Glutamatergic neuron (in vitro differentiated cells): ENCODE measurements at regions not wholly inside any gene's neighbourhood (a gene's known extent, or its start where the extent isn't known, plus 50 kb on each side); places are given as distances from the start of the nearest gene placed in this dataset.

Experiments used
- DNase-seq: peaks from one replicate; pipeline ENCODE4 v3.0.0; 2022
- H3K27ac Mint-ChIP-seq: one replicate; pipeline ENCODE4 v1.8.0; 2020; ENCODE audit warnings: mild to moderate bottlenecking, mixed read lengths, inconsistent platforms; ENCODE audit not compliant: unreplicated experiment
- H3K27me3 Mint-ChIP-seq: one replicate; pipeline ENCODE4 v1.8.0; 2020; ENCODE audit warnings: mild to moderate bottlenecking, moderate library complexity, mixed read lengths, inconsistent platforms; ENCODE audit not compliant: unreplicated experiment
- H3K36me3 Mint-ChIP-seq: one replicate; pipeline ENCODE4 v1.8.0; 2020; ENCODE audit warnings: mild to moderate bottlenecking, mixed read lengths, inconsistent platforms; ENCODE audit not compliant: unreplicated experiment
- H3K4me1 Mint-ChIP-seq: one replicate; pipeline ENCODE4 v1.8.0; 2020; ENCODE audit warnings: mild to moderate bottlenecking, low read depth, mixed read lengths, inconsistent platforms; ENCODE audit not compliant: unreplicated experiment
- H3K4me3 Mint-ChIP-seq: one replicate; pipeline ENCODE4 v1.8.0; 2020; ENCODE audit warnings: mild to moderate bottlenecking, mixed read lengths, inconsistent platforms; ENCODE audit not compliant: unreplicated experiment
- H3K9me3 Mint-ChIP-seq: one replicate; pipeline ENCODE4 v1.8.0; 2020; ENCODE audit warnings: mild to moderate bottlenecking, moderate library complexity, mixed read lengths, inconsistent platforms; ENCODE audit not compliant: unreplicated experiment
- TF ChIP-seq, protein P1 (sequence below): fragments of 200-600 bp; sonication (generic); IDR thresholded peaks from one replicate; pipeline ENCODE4 v1.5.0; 2021; ENCODE audit not compliant: partially characterized antibody, unreplicated experiment

DNA sequence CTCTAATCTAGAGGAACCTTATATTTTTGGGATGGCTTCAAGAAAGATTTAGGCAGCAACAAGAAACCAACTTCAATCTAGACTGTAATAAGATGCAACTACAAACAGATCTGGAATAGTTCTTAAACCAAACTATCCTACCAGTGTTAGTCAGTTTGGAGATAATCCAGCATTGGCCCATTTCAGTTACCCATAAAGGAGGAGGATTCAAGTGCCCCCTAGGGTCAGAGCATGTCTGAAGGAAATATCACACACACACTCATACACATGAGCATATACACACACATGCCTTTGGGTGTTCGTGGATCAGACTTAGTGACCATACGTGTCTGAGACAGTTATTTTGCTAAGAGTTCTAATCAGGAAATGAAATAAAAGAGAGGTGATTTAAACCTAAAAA, 261.2 kb downstream of the ADAMTS20 start:
- TF ChIP-seq, protein P1, sequence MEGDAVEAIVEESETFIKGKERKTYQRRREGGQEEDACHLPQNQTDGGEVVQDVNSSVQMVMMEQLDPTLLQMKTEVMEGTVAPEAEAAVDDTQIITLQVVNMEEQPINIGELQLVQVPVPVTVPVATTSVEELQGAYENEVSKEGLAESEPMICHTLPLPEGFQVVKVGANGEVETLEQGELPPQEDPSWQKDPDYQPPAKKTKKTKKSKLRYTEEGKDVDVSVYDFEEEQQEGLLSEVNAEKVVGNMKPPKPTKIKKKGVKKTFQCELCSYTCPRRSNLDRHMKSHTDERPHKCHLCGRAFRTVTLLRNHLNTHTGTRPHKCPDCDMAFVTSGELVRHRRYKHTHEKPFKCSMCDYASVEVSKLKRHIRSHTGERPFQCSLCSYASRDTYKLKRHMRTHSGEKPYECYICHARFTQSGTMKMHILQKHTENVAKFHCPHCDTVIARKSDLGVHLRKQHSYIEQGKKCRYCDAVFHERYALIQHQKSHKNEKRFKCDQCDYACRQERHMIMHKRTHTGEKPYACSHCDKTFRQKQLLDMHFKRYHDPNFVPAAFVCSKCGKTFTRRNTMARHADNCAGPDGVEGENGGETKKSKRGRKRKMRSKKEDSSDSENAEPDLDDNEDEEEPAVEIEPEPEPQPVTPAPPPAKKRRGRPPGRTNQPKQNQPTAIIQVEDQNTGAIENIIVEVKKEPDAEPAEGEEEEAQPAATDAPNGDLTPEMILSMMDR, result no peak
- Mint-ChIP-seq H3K9me3 (no peaks in the 10 kb centered on the region), H3K36me3 (no peaks in the 10 kb centered on the region), H3K4me1 (no peaks in the 10 kb centered on the region), H3K4me3 (no peak overlapping the region), H3K27me3 (no peaks in the 10 kb centered on the region), H3K27ac (no peak overlapping the region)
- DNase-seq, result no peak

DNA sequence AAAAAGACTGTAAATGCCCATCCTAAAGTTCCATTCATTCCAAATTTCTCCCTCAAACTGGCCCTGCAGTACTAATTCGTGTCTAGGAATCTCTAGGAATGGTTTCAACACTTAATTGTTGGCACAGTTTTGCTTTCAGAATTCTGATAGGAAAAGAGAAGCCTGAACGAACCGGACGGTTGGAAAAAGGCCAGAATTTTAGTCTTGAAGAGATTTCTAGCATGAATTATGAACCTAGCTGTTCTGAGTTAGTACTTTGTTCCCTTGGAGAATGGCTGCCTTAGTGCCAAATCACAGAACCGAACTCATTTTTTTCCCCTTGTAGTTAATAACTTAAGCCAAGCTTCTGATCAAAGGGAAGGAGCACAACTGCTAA, 262.6 kb downstream of the ADAMTS20 start:
- H3K4me1 Mint-ChIP-seq, result no peaks in the 10 kb centered on the region

DNA sequence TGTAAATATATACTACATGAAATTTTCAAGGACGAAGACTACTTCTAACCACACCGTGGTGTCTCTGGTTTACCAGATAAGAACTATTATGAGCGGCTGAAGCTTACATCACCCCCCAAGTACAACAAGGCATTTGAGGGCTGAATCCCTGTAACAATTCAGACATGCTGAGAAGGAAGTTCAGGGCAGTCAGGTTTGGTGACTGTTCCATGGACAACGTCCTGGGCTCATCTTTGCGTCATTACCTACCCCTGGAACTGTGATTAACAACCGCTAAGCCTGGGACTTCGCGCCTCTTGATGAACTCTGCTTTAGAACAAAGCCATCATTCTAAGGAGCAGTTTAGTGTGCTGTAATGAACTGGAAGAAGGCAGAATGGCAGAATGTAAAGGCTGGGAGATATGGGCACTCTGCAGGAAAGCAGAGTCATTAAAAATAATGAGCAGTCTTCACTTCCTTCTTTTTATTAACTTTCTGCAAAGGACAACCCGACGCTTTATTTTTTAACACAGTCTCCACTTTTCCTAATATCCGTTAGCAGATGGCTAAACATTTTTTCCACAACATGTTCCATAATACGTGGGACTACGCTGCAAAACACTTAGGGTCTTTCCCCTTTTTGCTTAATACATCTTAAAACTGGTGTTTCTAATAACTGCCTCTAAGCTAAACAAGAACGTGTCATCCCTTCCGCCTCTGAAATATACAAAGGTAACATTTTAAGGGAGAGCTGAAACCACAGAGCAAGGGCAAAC, 263.2 kb downstream of the ADAMTS20 start:
- TF ChIP-seq, protein P1, result no peak
- Mint-ChIP-seq H3K9me3 (no peaks in the 10 kb centered on the region), H3K4me1 (no peaks in the 10 kb centered on the region), H3K27me3 (no peaks in the 10 kb centered on the region), H3K27ac (no peak overlapping the region), H3K4me3 (no peak overlapping the region), H3K36me3 (no peaks in the 10 kb centered on the region)
- DNase-seq, result no peak

More for the DNA sequence above, 262.6 kb downstream of the ADAMTS20 start:
- TF ChIP-seq, protein P1, result no peak
- no peaks in the 10 kb centered on the region for H3K27me3 Mint-ChIP-seq
- no peak for DNase-seq
- no peaks in the 10 kb centered on the region for H3K9me3 Mint-ChIP-seq
- H3K27ac Mint-ChIP-seq, result no peak overlapping the region
- H3K4me3 Mint-ChIP-seq, result no peak overlapping the region
- no peaks in the 10 kb centered on the region for H3K36me3 Mint-ChIP-seq

DNA sequence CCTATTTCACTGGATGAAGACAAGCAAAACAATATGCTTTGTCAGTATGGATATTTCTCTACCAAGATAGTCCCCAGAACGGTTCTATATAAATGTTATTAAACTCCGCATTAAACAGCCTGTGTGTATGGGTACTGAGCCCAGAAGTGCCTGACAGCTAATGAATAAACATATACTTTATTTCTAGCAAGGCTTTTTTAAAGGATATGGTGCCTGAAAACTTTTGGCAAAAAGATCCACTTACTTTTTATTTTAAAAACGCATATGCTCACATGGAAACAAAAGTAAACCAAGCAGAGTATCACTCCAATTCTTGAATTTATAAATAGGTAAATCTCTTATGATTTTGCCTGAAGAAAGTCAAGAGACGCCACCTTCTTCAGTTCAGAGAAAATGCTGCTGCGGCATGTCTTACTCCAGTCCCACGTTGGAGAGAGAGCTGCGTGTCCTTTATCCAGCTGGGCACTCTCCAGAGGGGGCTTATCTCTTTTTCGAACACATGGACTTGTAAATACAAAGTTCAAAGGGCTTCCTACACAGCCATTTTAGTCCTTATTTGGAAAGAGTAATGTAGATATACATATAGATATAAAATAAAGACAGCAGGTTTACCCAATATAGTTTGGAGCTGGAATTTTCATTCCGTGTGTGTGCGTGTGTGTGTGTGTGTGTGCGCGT, 264.2 kb downstream of the ADAMTS20 start:
- TF ChIP-seq, protein P1, result no peak
- no peak for DNase-seq
- Mint-ChIP-seq H3K36me3 (no peaks in the 10 kb centered on the region), H3K27me3 (no peaks in the 10 kb centered on the region), H3K9me3 (no peaks in the 10 kb centered on the region), H3K4me3 (no peak overlapping the region), H3K4me1 (no peaks in the 10 kb centered on the region), H3K27ac (no peak overlapping the region)

DNA sequence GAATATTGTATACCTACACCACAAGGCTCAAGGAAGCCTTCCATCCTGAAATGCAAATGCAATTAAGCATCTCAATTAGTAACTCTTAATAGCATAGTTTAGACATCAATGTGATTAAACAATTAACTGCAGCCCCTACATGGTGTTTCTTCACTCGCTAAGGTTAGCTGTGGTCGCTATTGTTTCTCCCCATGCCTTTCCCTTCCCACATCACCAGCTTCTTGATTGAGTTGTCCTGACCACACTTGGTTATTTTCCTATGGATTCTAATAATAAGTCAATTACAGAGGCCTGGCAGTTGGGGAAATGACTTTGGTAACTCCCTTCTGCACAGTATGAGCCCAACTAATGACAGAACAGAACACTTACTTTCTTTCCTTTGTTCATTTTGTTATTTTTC, 265.0 kb downstream of the ADAMTS20 start:
- no peak for DNase-seq
- no peaks in the 10 kb centered on the region for H3K36me3 Mint-ChIP-seq
- no peaks in the 10 kb centered on the region for H3K4me1 Mint-ChIP-seq
- no peak overlapping the region for H3K4me3 Mint-ChIP-seq
- TF ChIP-seq, protein P1, result no peak
- H3K9me3 Mint-ChIP-seq, result no peaks in the 10 kb centered on the region
- H3K27me3 Mint-ChIP-seq, result no peaks in the 10 kb centered on the region
- no peak overlapping the region for H3K27ac Mint-ChIP-seq
